ENCODE measurements at regions not wholly inside any gene's neighbourhood (a gene's known extent, or its start where the extent isn't known, plus 50 kb on each side); places are given as distances from the start of the nearest gene placed in this dataset.

DNA sequence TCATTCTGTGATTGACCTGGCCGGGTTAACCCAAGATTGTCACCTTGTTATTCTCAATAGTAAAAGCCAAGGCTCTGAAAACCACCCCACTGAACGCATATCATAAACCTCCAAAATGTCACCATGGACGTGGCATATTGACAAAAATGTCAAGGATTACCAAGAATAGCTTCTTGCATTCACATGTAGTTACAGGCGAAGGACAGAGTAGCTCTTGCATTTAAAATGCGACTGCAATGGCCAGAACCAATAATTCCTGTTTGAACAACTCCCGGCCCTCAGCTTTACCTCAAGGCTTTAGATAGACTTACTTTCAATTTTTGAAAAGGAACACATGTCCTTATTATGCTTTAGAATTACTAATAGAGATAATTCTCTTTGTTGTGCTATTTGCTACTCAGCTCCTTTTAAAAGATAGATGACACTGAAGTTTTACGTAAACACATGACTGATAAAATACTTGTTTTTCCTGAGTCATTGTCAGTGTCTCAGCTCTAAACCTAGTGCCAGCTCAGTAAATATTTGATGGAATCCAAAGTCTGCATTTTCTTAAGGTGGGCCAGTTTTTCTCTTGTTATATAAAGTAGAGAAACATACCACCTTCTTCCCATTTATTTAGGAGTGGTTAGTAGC, 66.3 kb downstream of the CLDN34 start:
- TF ChIP-seq, protein P1, sequence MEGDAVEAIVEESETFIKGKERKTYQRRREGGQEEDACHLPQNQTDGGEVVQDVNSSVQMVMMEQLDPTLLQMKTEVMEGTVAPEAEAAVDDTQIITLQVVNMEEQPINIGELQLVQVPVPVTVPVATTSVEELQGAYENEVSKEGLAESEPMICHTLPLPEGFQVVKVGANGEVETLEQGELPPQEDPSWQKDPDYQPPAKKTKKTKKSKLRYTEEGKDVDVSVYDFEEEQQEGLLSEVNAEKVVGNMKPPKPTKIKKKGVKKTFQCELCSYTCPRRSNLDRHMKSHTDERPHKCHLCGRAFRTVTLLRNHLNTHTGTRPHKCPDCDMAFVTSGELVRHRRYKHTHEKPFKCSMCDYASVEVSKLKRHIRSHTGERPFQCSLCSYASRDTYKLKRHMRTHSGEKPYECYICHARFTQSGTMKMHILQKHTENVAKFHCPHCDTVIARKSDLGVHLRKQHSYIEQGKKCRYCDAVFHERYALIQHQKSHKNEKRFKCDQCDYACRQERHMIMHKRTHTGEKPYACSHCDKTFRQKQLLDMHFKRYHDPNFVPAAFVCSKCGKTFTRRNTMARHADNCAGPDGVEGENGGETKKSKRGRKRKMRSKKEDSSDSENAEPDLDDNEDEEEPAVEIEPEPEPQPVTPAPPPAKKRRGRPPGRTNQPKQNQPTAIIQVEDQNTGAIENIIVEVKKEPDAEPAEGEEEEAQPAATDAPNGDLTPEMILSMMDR (IDR thresholded peaks at IDR 0.05), result no peak
- no peak for TF ChIP-seq POLR2A (IDR thresholded peaks at IDR 0.05)
